ENCODE measurements at regions not wholly inside any gene's neighbourhood (a gene's known extent, or its start where the extent isn't known, plus 50 kb on each side); places are given as distances from the start of the nearest gene placed in this dataset.

GRCh38 chr7:153385502-153385901 is 626.0 kb downstream of the ACTR3B start:
- H3K4me3 ChIP-seq (ENCODE audit: low read depth, low read length): no peak overlapping the region
- no peak for TF ChIP-seq CTCF (IDR thresholded peaks at IDR 0.05; ENCODE audit: insufficient read depth, low read depth, low read length)
- DNase-seq (ENCODE audit: low read depth): no peak

DNA sequence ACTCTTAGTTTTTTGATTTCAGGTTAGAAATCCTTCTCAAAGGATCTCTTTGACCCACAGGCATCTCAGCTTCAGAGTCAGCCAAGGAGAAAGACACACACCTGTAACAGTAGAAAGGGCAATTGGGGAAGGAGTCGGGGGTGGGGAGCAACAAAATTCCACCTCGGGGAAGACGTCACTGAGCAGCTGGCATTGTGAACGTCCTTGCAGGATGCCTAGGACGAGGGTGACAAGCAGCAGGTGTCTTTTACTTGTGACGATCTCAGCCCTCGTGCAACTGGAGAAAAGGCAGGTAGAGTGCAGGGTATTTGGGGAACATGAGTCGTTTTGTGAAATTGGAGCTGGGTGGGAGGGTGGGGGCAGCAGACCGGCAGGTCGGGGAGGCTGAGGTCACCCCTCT is 627.0 kb downstream of the ACTR3B start:
- no peak for TF ChIP-seq CTCF (IDR thresholded peaks at IDR 0.05; ENCODE audit: insufficient read depth, low read depth, low read length)

GRCh38 chr7:153388611-153389010 is 629.1 kb downstream of the ACTR3B start:
- TF ChIP-seq CTCF (IDR thresholded peaks at IDR 0.05; ENCODE audit: insufficient read depth, low read depth, low read length): no peak
- no peak for DNase-seq (ENCODE audit: low read depth)
- H3K4me3 ChIP-seq (ENCODE audit: low read depth, low read length): no peak overlapping the region

More for the DNA sequence above, 627.0 kb downstream of the ACTR3B start:
- H3K4me3 ChIP-seq (ENCODE audit: low read depth, low read length): no peak overlapping the region
- DNase-seq (ENCODE audit: low read depth): no peak

- no peak for TF ChIP-seq CTCF (IDR thresholded peaks at IDR 0.05; ENCODE audit: insufficient read depth, low read depth, low read length)
- no peak for DNase-seq (ENCODE audit: low read depth)
- H3K4me3 ChIP-seq (ENCODE audit: low read depth, low read length): no peak overlapping the region
These were observed 629.7 kb downstream of the ACTR3B start for GRCh38 chr7:153389261-153389660.

GRCh38 chr7:153390955-153391354 is 631.4 kb downstream of the ACTR3B start:
- H3K4me3 ChIP-seq (ENCODE audit: low read depth, low read length): no peak overlapping the region
- no peak for TF ChIP-seq CTCF (IDR thresholded peaks at IDR 0.05; ENCODE audit: insufficient read depth, low read depth, low read length)
- no peak for DNase-seq (ENCODE audit: low read depth)

GRCh38 chr7:153392726-153393125 is 633.2 kb downstream of the ACTR3B start:
- DNase-seq (ENCODE audit: low read depth): no peak
- TF ChIP-seq CTCF (IDR thresholded peaks at IDR 0.05; ENCODE audit: insufficient read depth, low read depth, low read length): no peak
- no peak overlapping the region for H3K4me3 ChIP-seq (ENCODE audit: low read depth, low read length)

DNA sequence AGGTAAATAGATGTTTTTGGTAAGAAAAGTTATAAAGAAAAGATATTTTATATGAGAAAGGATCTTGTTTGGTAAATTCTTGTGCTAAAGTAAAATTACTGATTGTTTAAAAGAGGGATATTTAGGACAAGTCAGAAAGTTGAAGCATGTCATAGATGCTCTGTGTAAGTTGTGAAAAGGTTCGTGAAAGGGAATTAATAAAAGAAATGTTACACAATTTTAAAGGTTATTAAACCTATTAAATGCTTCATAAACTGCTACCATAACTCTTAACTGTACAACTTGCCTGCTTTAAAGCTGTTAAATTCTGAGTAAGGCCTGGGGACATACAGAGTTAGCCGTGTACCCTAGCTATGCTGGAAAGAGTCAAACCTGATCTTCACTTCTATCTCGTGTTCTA is 634.1 kb downstream of the ACTR3B start:
- TF ChIP-seq CTCF (IDR thresholded peaks at IDR 0.05; ENCODE audit: insufficient read depth, low read depth, low read length): no peak
- H3K4me3 ChIP-seq (ENCODE audit: low read depth, low read length): no peak overlapping the region
- DNase-seq (ENCODE audit: low read depth): no peak
